Gastroesophageal sphincter (tissue), 3 donors: ENCODE measurements at regions not wholly inside any gene's neighbourhood (a gene's known extent, or its start where the extent isn't known, plus 50 kb on each side); places are given as distances from the start of the nearest gene placed in this dataset.

Experiments
- EP300 ChIP-seq: sonication (generic); formaldehyde crosslinking; IDR thresholded peaks from one replicate; pipeline ENCODE4 v1.6.1; 2017; ENCODE audit warnings: antibody characterized with exemption, mild to moderate bottlenecking
- TF ChIP-seq, protein P1 (sequence below), 4 experiments: fragments of 200-600 bp in 2 of 4; fragments of 450-650 bp in 2 of 4; sonication (generic) in 1 of 4; IDR thresholded peaks; one replicate each; pipeline ENCODE4 v1.5.1; 2017 to 2019; ENCODE audit warnings: antibody characterized with exemption in 4 of 4, mild to moderate bottlenecking in 2 of 4, moderate library complexity in 2 of 4

GRCh38 chr11:33540427-33540826 is 160.2 kb downstream of the C11orf91 start:
- TF ChIP-seq, protein P1, sequence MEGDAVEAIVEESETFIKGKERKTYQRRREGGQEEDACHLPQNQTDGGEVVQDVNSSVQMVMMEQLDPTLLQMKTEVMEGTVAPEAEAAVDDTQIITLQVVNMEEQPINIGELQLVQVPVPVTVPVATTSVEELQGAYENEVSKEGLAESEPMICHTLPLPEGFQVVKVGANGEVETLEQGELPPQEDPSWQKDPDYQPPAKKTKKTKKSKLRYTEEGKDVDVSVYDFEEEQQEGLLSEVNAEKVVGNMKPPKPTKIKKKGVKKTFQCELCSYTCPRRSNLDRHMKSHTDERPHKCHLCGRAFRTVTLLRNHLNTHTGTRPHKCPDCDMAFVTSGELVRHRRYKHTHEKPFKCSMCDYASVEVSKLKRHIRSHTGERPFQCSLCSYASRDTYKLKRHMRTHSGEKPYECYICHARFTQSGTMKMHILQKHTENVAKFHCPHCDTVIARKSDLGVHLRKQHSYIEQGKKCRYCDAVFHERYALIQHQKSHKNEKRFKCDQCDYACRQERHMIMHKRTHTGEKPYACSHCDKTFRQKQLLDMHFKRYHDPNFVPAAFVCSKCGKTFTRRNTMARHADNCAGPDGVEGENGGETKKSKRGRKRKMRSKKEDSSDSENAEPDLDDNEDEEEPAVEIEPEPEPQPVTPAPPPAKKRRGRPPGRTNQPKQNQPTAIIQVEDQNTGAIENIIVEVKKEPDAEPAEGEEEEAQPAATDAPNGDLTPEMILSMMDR (IDR thresholded peaks at IDR 0.05): no peak
- TF ChIP-seq EP300: no peak
